ENCODE measurements at regions not wholly inside any gene's neighbourhood (a gene's known extent, or its start where the extent isn't known, plus 50 kb on each side); places are given as distances from the start of the nearest gene placed in this dataset.

DNA sequence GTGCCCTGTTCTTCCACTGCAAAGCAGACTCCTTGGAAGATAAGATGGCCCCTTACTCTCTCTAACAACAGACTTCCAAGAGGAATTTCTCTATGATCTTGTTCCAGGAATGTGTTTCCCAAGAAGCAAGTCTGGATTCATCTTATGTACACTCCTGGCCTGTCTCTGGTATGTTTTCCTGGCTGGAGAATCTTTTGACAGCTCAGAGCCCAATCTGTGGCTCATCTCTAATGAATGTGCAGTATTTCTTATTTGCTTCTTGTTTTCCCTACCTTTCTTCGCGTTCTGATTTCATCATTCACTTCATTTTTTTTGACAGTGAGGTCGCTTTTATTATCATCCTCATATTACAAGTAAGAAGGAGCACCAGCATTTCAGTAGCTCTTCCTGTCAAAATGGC, 53.0 kb upstream of the PITRM1 start:
- DNase-seq: no peak

DNA sequence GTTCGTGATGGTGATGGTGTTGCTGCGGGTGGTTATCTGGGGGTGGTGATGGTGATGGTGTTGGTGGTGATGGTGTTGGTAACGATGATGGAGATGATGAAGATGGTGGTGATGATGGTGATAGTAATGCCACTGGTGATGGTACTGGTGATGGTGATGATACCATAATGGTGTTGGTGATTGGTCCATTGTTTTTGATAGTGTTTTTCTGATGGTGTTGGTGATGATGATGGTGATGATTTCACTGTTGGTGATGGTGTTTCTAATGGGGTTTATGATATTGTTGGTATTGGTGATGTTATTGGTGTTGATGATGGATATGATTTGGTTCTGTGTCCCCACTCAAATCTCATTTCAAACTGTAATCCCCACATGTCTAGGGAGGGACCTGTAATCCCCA, 51.7 kb upstream of the PITRM1 start:
- DNase-seq: no peak

DNA sequence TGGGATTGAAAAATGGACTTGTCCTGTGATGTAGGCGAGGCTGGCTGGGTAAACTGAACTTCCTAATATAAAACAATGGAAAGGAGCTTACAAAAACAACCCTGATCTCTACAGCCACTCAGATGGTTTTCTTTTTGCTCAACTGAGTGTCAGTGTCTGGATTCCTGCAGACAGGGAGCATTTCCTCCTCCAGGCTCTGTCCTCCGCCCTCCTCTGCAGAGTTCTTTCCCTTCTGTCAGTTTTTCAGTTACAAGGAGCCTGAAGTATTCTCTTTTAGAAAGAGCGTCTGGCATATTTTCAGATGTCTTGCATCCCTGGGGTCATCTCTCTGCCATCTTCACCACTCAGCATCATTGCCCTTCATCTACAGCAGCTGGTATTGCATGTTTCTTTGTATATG, 50.0 kb upstream of the PITRM1 start:
- DNase-seq: no peak
